Sigmoid colon (tissue), 4 donors: ENCODE measurements at regions not wholly inside any gene's neighbourhood (a gene's known extent, or its start where the extent isn't known, plus 50 kb on each side); places are given as distances from the start of the nearest gene placed in this dataset.

Experiments used
- EP300 ChIP-seq, 4 donors: sonication (generic); formaldehyde crosslinking; IDR thresholded peaks; one replicate each; pipeline ENCODE4 v1.6.1; 2017; ENCODE audit warnings: antibody characterized with exemption in 4 of 4
- POLR2A ChIP-seq, 2 donors: fragments of 450-650 bp; IDR thresholded peaks; one replicate each; pipeline ENCODE4 v1.6.1; 2016; ENCODE audit warnings: antibody characterized with exemption in 2 of 2, mild to moderate bottlenecking in 2 of 2, moderate library complexity in 2 of 2
- TF ChIP-seq, protein P1 (sequence below), 4 experiments: fragments of 450-650 bp in 3 of 4; fragments of 200-600 bp in 1 of 4; IDR thresholded peaks; one replicate each; pipeline ENCODE4 v1.5.1; 2016 to 2019; ENCODE audit warnings: antibody characterized with exemption in 4 of 4, mild to moderate bottlenecking in 3 of 4, moderate library complexity in 2 of 4

GRCh38 chr15:62850791-62851291, 191.7 kb upstream of the TPM1 start:
- TF ChIP-seq, protein P1, sequence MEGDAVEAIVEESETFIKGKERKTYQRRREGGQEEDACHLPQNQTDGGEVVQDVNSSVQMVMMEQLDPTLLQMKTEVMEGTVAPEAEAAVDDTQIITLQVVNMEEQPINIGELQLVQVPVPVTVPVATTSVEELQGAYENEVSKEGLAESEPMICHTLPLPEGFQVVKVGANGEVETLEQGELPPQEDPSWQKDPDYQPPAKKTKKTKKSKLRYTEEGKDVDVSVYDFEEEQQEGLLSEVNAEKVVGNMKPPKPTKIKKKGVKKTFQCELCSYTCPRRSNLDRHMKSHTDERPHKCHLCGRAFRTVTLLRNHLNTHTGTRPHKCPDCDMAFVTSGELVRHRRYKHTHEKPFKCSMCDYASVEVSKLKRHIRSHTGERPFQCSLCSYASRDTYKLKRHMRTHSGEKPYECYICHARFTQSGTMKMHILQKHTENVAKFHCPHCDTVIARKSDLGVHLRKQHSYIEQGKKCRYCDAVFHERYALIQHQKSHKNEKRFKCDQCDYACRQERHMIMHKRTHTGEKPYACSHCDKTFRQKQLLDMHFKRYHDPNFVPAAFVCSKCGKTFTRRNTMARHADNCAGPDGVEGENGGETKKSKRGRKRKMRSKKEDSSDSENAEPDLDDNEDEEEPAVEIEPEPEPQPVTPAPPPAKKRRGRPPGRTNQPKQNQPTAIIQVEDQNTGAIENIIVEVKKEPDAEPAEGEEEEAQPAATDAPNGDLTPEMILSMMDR (IDR thresholded peaks at IDR 0.05) = no peak
- TF ChIP-seq POLR2A (IDR thresholded peaks at IDR 0.05) = no peak
- TF ChIP-seq EP300 (IDR thresholded peaks at IDR 0.05) = no peak
